ENCODE measurements at regions not wholly inside any gene's neighbourhood (a gene's known extent, or its start where the extent isn't known, plus 50 kb on each side); places are given as distances from the start of the nearest gene placed in this dataset.

- TF ChIP-seq CTCF (IDR thresholded peaks at IDR 0.05; ENCODE audit: control insufficient read depth, extremely low read depth, insufficient read depth): no peak
- H3K4me3 ChIP-seq (ENCODE audit: low read depth, low read length): no peak overlapping the region
- DNase-seq (ENCODE audit: low read depth): no peak
Measured at GRCh38 chr6:143589162-143589561, 77.6 kb upstream of the FUCA2 start.

GRCh38 chr6:143586557-143586956 is 75.0 kb upstream of the FUCA2 start:
- TF ChIP-seq CTCF (IDR thresholded peaks at IDR 0.05; ENCODE audit: control insufficient read depth, extremely low read depth, insufficient read depth): no peak
- DNase-seq (ENCODE audit: low read depth): no peak
- no peak overlapping the region for H3K4me3 ChIP-seq (ENCODE audit: low read depth, low read length)

DNA sequence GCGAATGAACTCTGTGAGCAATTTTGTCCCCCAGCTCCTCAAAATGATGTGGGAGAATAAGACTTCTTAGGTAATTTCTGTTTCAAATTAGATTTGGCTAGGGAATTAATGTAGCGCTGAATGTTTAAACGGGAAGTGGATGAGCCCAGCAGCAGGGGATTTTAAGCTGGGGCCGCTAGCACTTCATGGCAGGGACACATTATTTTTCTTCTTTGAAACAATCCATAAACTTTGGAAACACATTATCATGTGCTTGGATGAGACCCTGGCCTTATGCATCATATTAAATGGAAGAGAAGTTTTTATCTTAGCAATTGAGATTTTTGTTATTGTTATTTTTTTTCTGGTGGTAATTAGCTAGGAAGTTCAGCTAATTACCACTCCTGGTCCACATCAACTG is 74.2 kb upstream of the FUCA2 start:
- no peak for TF ChIP-seq CTCF (IDR thresholded peaks at IDR 0.05; ENCODE audit: control insufficient read depth, extremely low read depth, insufficient read depth)
- no peak for DNase-seq (ENCODE audit: low read depth)
- no peak overlapping the region for H3K4me3 ChIP-seq (ENCODE audit: low read depth, low read length)

- TF ChIP-seq CTCF (IDR thresholded peaks at IDR 0.05; ENCODE audit: control insufficient read depth, extremely low read depth, insufficient read depth): no peak
- DNase-seq (ENCODE audit: low read depth): no peak
- no peak overlapping the region for H3K4me3 ChIP-seq (ENCODE audit: low read depth, low read length)
Measured at GRCh38 chr6:143585241-143585640, 73.7 kb upstream of the FUCA2 start.

DNA sequence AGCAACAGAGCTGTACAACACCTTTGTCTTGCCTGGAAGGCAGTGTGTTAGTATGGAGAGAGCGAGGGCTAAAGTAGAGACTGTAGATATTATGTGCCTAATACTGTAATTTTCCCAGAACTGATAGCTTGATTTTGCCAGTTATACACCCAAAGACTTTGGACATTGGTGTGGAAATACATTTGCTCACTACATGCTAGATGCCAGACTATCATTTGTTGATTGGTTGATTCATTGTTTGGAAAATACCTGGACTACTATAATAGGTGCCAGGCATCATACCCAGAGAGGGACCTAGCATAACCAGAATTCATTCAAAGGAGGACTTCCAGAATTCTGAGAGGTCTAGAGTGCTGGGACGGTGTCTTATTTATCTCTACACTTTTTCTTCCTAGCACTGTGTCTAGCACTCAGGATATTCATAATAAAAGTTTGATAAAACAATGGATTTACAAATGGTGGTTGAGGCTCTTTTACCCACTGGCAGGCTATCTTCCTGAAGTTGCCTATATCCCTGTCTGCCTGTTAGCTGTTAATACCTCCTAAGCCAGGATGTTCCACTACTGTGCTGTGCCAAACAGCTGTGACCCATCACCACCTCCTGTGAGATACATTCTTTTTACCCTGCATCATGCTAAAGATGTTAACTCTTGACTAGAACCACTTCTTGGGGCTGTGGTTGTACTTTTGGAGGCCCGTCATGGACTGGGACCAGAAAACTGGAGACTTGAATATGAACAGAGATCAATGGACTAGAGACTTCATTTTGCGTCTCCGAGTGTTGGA is 72.2 kb upstream of the FUCA2 start:
- TF ChIP-seq CTCF (IDR thresholded peaks at IDR 0.05; ENCODE audit: control insufficient read depth, extremely low read depth, insufficient read depth): no peak
- DNase-seq (ENCODE audit: low read depth): no peak
- H3K4me3 ChIP-seq (ENCODE audit: low read depth, low read length): no peak overlapping the region

DNA sequence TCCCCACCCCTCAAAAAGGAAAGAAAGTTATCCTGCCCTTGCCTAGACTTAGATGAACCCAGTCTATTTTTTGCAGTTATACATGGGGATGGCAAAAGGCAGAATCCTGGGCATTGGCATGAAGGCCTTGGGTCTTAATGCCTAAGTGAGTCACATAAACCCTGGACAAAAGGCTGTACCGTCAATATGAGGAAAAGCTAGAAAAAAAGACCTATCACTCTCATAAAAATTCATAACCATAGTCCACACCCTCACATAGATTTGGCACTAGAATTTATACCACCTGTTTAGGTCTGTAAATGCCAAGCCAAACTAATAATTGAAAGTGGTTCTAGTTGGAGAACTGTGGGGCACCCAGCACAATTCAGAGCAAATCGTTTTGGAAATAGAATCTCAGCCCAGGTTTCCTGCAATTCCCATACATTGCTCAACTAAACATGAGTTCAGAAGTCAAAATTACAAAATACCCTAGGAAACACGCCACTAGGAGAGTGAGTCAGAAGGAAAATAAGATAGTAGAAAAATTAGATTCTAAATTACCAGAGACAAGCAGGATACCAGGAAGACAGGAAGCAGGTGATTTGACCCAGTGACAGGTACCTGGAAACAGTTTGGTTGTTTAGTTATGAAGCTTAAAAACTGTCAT is 70.4 kb upstream of the FUCA2 start:
- DNase-seq (ENCODE audit: low read depth): no peak
- no peak for TF ChIP-seq CTCF (IDR thresholded peaks at IDR 0.05; ENCODE audit: control insufficient read depth, extremely low read depth, insufficient read depth)
- H3K4me3 ChIP-seq (ENCODE audit: low read depth, low read length): no peak overlapping the region

All from LNCaP clone FGC (cell line).